ENCODE measurements at regions not wholly inside any gene's neighbourhood (a gene's known extent, or its start where the extent isn't known, plus 50 kb on each side); places are given as distances from the start of the nearest gene placed in this dataset.

GRCh38 chr14:27184427-27184826 is 586.6 kb upstream of the NOVA1 start:
- no peak overlapping the region for H3K27ac ChIP-seq (ENCODE audit: low read length)
- no peak for DNase-seq (ENCODE audit: low read depth, low spot score)
- ChIA-PET CTCF (no interaction called here), POLR2A (no interaction called here)
- no peak for TF ChIP-seq SIN3A (IDR thresholded peaks at IDR 0.05; ENCODE audit: borderline replicate concordance, insufficient read depth, low read depth, low read length)
- no peak for TF ChIP-seq CTCF (IDR thresholded peaks at IDR 0.05)
- TF ChIP-seq REST (IDR thresholded peaks at IDR 0.05; ENCODE audit: insufficient read depth in 1 of 2, low read depth in 2 of 2, low read length in 1 of 2), result no peak
- no peak for TF ChIP-seq TCF7L2 (IDR thresholded peaks at IDR 0.05; ENCODE audit: low read depth, low read length)
- TF ChIP-seq POLR2AphosphoS5 (IDR thresholded peaks at IDR 0.05; ENCODE audit: low read depth, low read length), result no peak
- no peaks in the 10 kb centered on the region for H3K4me1 ChIP-seq (ENCODE audit: control insufficient read depth, insufficient read depth, low read length)
- H3K4me3 ChIP-seq (ENCODE audit: low read depth in 2 of 2, low read length in 2 of 2), result no peak overlapping the region
- intact Hi-C loops (cut with micrococcal nuclease; ENCODE audit: unreplicated experiment) (no loop called here), in situ Hi-C loops (cut with HindIII; ENCODE audit: low pct_unique_long_range_greater_than_20kb, low sequenced_read_pairs) (no loop called here)
- no peaks in the 10 kb centered on the region for H3K36me3 ChIP-seq (ENCODE audit: control insufficient read depth, insufficient read depth, low read length)
- ATAC-seq, result no peak
- H3K27me3 ChIP-seq (ENCODE audit: control insufficient read depth, insufficient read depth, low read length), result no peaks in the 10 kb centered on the region
- no peaks in the 10 kb centered on the region for H3K9me3 ChIP-seq (ENCODE audit: control insufficient read depth, insufficient read depth, low read depth, low read length)
- no TSS peak for BruUV-seq (replicated peaks)

- POLR2A ChIA-PET, result no interaction called here
- no peaks in the 10 kb centered on the region for H3K9me3 ChIP-seq (ENCODE audit: control insufficient read depth, insufficient read depth, low read depth, low read length)
Observed at GRCh38 chr14:27186048-27186447, 588.2 kb upstream of the NOVA1 start.

More at GRCh38 chr14:27186048-27186447, 588.2 kb upstream of the NOVA1 start:
- no peak overlapping the region for H3K27ac ChIP-seq (ENCODE audit: low read length)
- no peaks in the 10 kb centered on the region for H3K36me3 ChIP-seq (ENCODE audit: control insufficient read depth, insufficient read depth, low read length)
- in situ Hi-C loops (cut with HindIII; ENCODE audit: low pct_unique_long_range_greater_than_20kb, low sequenced_read_pairs), result no loop called here
- no peak for ATAC-seq
- TF ChIP-seq TCF7L2 (IDR thresholded peaks at IDR 0.05; ENCODE audit: low read depth, low read length), result no peak
- TF ChIP-seq REST (IDR thresholded peaks at IDR 0.05; ENCODE audit: insufficient read depth in 1 of 2, low read depth in 2 of 2, low read length in 1 of 2), result no peak
- TF ChIP-seq CTCF (IDR thresholded peaks at IDR 0.05), result no peak
- TF ChIP-seq SIN3A (IDR thresholded peaks at IDR 0.05; ENCODE audit: borderline replicate concordance, insufficient read depth, low read depth, low read length), result no peak
- no peak for TF ChIP-seq POLR2AphosphoS5 (IDR thresholded peaks at IDR 0.05; ENCODE audit: low read depth, low read length)
- no peaks in the 10 kb centered on the region for H3K4me1 ChIP-seq (ENCODE audit: control insufficient read depth, insufficient read depth, low read length)
- CTCF ChIA-PET, result no interaction called here
- intact Hi-C loops (cut with micrococcal nuclease; ENCODE audit: unreplicated experiment), result no loop called here
- BruUV-seq (replicated peaks), result no TSS peak
- H3K4me3 ChIP-seq (ENCODE audit: low read depth in 2 of 2, low read length in 2 of 2), result no peak overlapping the region
- no peak for DNase-seq (ENCODE audit: low read depth, low spot score)
- H3K27me3 ChIP-seq (ENCODE audit: control insufficient read depth, insufficient read depth, low read length), result no peaks in the 10 kb centered on the region
